Upper lobe of right lung (tissue), 1 donor: ENCODE measurements at regions not wholly inside any gene's neighbourhood (a gene's known extent, or its start where the extent isn't known, plus 50 kb on each side); places are given as distances from the start of the nearest gene placed in this dataset.
"Not testable (repeated sequence)": the region's sequence is repeated elsewhere in the genome, so short reads cannot be mapped to it uniquely, and the experiment has no call there.

ENCODE experiments used
- ATAC-seq: fragments of 200-7000 bp; cut with Tn5 transposase; one replicate; pipeline ENCODE4 v1.9.1; 2020; ENCODE audit warnings: mild to moderate bottlenecking, moderate library complexity
- DNase-seq: peaks from one replicate; pipeline ENCODE4 v3.0.0-alpha.2; 2020
- H3K27ac ChIP-seq: fragments of 200-600 bp; one replicate; pipeline ENCODE4 v1.8.0; 2022
- H3K27me3 ChIP-seq: fragments of 200-600 bp; one replicate; pipeline ENCODE4 v1.8.0; 2022; ENCODE audit warnings: mild to moderate bottlenecking
- H3K36me3 ChIP-seq: fragments of 200-600 bp; one replicate; pipeline ENCODE4 v1.8.0; 2022
- H3K4me1 ChIP-seq: fragments of 200-600 bp; one replicate; pipeline ENCODE4 v1.8.0; 2022
- H3K4me3 ChIP-seq: fragments of 200-600 bp; one replicate; pipeline ENCODE4 v1.8.0; 2022; ENCODE audit warnings: mild to moderate bottlenecking
- H3K9me3 ChIP-seq: fragments of 200-600 bp; one replicate; pipeline ENCODE4 v1.8.0; 2022
- intact Hi-C: fragments of 100-400 bp; cut with DNase I; formaldehyde crosslinking; loops from one replicate; pipeline ENCODE4 v1.11.0; 2022
- TF ChIP-seq, protein P1 (sequence below): fragments of 200-600 bp; IDR thresholded peaks from one replicate; pipeline ENCODE4 v1.8.0; 2022; ENCODE audit warnings: antibody characterized with exemption
- donor health status: DM: no; HTN: yes; CAD: no; lungs with severe emphysema.

DNA sequence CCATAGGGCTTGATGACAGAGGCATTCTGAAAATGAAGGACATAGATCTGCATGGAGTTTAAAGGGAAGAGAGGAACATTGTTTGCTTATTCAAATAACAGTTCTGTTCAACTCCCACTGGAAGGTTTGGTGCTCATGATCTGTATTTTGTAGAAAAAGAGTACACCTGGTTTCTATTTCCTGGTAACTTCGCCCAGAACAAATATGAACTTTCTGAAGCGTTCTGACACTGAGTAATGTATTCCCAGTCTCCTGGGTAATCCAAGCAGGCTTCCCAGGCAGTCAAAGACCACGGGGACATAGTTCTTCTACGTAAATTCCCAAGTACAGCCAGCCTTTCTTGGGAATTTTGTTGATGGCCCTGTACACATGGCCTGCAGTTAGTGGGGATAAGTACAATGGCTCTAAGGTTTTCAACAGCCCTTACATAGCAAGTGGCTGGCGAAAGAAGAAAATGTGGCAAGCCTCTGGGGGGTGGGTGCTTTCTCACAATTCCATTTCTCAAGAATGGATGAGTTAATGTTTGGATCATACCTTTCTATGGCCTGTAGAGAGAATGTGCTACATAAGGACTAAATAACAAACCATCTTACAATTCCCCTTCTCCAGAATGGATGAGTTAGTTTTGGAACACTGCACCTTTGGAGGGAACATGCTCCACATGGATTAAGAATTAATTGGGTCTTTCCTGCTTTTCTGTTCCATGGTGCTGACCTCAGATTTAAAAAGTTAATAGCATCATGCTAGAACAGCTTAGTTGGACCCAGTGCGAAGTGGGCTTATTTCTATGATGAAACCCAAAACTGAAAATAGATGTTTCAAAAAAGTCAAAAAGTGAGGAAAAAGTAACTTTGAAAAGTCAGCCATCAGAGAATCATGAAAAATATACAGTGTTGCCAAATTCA, 52.7 kb downstream of the COL6A6 start:
- no peak overlapping the region for H3K4me3 ChIP-seq
- ATAC-seq (no peak), DNase-seq (no peak)
- H3K4me1 ChIP-seq = no peaks in the 10 kb centered on the region
- H3K9me3 ChIP-seq = no peaks in the 10 kb centered on the region
- intact Hi-C loops = no loop called here
- H3K27ac ChIP-seq = no peak overlapping the region
- TF ChIP-seq, protein P1, sequence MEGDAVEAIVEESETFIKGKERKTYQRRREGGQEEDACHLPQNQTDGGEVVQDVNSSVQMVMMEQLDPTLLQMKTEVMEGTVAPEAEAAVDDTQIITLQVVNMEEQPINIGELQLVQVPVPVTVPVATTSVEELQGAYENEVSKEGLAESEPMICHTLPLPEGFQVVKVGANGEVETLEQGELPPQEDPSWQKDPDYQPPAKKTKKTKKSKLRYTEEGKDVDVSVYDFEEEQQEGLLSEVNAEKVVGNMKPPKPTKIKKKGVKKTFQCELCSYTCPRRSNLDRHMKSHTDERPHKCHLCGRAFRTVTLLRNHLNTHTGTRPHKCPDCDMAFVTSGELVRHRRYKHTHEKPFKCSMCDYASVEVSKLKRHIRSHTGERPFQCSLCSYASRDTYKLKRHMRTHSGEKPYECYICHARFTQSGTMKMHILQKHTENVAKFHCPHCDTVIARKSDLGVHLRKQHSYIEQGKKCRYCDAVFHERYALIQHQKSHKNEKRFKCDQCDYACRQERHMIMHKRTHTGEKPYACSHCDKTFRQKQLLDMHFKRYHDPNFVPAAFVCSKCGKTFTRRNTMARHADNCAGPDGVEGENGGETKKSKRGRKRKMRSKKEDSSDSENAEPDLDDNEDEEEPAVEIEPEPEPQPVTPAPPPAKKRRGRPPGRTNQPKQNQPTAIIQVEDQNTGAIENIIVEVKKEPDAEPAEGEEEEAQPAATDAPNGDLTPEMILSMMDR = no peak
- no peaks in the 10 kb centered on the region for H3K27me3 ChIP-seq
- H3K36me3 ChIP-seq = peaks cover 4% of the 10 kb centered on the region

GRCh38 chr3:130572769-130573168, 55.8 kb downstream of the COL6A6 start:
- ATAC-seq (no peak), DNase-seq (no peak)
- H3K36me3 ChIP-seq = peaks cover 4% of the 10 kb centered on the region
- H3K4me3 ChIP-seq = no peak overlapping the region
- intact Hi-C loops = no loop called here
- H3K9me3 ChIP-seq = no peaks in the 10 kb centered on the region
- H3K27me3 ChIP-seq = no peaks in the 10 kb centered on the region
- TF ChIP-seq, protein P1 = no peak
- H3K27ac ChIP-seq = no peak overlapping the region
- H3K4me1 ChIP-seq = peaks cover 7% of the 10 kb centered on the region

DNA sequence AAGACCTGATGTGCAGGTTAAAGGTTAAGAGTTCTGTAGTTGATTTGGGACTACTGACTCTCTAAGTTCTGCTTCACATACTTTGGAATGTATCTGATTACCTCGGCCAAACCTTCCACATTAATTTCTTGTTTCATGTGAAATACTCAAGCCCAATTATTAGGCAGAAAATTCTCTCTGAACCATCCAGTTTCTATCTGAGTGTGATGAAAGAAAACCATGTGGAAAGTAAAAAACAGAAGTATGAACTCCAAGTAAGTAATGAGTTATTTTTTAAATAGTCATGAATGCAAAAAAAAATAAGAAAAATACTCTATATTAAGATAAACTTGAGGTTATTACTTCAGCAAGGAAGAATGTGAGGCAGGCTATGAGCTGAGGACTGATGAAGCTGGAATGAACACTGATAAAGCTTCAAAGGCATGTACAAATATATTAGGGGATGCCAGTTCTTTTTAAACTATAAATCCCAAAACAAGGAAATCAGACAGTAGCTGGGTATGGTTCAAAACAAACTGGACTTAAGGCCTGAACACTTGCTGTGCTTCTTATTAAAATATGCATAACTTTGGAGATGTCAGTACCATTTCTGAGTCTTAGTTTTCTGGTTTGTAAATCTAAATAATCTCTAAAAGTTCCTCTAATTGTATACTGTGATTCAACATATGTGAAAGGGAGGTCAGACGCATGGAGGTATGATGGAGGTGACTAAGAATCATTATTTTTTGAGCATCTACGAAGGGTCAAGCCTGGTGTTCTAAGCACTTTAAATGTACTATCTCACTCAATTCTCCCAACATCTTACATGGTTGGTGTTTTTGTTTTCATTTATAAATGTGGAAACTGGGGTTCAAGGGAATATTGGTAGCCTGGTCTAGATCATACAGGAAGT, 59.6 kb downstream of the COL6A6 start:
- no peak overlapping the region for H3K4me3 ChIP-seq
- no peaks in the 10 kb centered on the region for H3K9me3 ChIP-seq
- peak; percentile 31 for ATAC-seq
- intact Hi-C loops = no loop called here
- no peaks in the 10 kb centered on the region for H3K36me3 ChIP-seq
- TF ChIP-seq, protein P1 = no peak
- peak overlapping the region; percentile 27 for H3K27ac ChIP-seq
- H3K27me3 ChIP-seq = no peaks in the 10 kb centered on the region
- H3K4me1 ChIP-seq = peaks cover 7% of the 10 kb centered on the region
- DNase-seq = no peak

GRCh38 chr3:130582457-130583153, 65.6 kb downstream of the COL6A6 start:
- H3K36me3 ChIP-seq = no peaks in the 10 kb centered on the region
- H3K27ac ChIP-seq = no peak overlapping the region
- no peaks in the 10 kb centered on the region for H3K27me3 ChIP-seq
- no peaks in the 10 kb centered on the region for H3K9me3 ChIP-seq
- intact Hi-C loops = no loop called here
- ATAC-seq (no peak), DNase-seq (no peak)
- H3K4me1 ChIP-seq = no peaks in the 10 kb centered on the region
- TF ChIP-seq, protein P1 = no peak
- no peak overlapping the region for H3K4me3 ChIP-seq

GRCh38 chr3:130594749-130595148, 77.8 kb downstream of the COL6A6 start:
- intact Hi-C loops, DNase-seq, H3K27ac ChIP-seq, H3K4me1 ChIP-seq, H3K36me3 ChIP-seq, H3K4me3 ChIP-seq, ATAC-seq, H3K9me3 ChIP-seq, H3K27me3 ChIP-seq: not testable (repeated sequence)
